Natural killer cell (primary cell): ENCODE measurements at regions not wholly inside any gene's neighbourhood (a gene's known extent, or its start where the extent isn't known, plus 50 kb on each side); places are given as distances from the start of the nearest gene placed in this dataset.

ENCODE experiments used
- ATAC-seq, 3 donors: fragments of 150-1000 bp in 2 of 3; fragments of 200-7000 bp in 1 of 3; cut with Tn5 transposase; 1 replicate in 1 of 3; 2 replicates in 2 of 3; pipeline ENCODE4 v1.10.0; 2021; ENCODE audit warnings: mild to moderate bottlenecking in 2 of 3, moderate library complexity in 2 of 3
- DNase-seq, 2 donors: peaks; one replicate each; pipeline versions ENCODE4 v3.0.0 to v3.0.0-alpha.2; 2013 to 2021; ENCODE audit warnings: mixed read lengths in 1 of 2
- H3K27ac ChIP-seq: one replicate; pipeline ENCODE4 v1.5.1; 2013; ENCODE audit warnings: mild to moderate bottlenecking, low read length
- H3K27me3 ChIP-seq: one replicate; pipeline ENCODE4 v1.6.1; 2013; ENCODE audit warnings: low read length; ENCODE audit not compliant: control insufficient read depth, insufficient read depth
- H3K36me3 ChIP-seq: one replicate; pipeline ENCODE4 v1.6.1; 2013; ENCODE audit warnings: low read length; ENCODE audit not compliant: control insufficient read depth, insufficient read depth
- H3K4me1 ChIP-seq: one replicate; pipeline ENCODE4 v1.6.1; 2013; ENCODE audit warnings: low read length; ENCODE audit not compliant: control insufficient read depth, insufficient read depth
- H3K4me3 ChIP-seq: one replicate; pipeline ENCODE4 v1.5.1; 2013; ENCODE audit warnings: low read length
- H3K9me3 ChIP-seq: one replicate; pipeline ENCODE4 v1.6.1; 2013; ENCODE audit warnings: low read length; ENCODE audit not compliant: control insufficient read depth, insufficient read depth
- H3K27ac Mint-ChIP-seq, 2 donors: one replicate each; pipeline ENCODE4 v1.8.0; 2022; ENCODE audit warnings: mild to moderate bottlenecking in 2 of 2, mixed read lengths in 2 of 2, moderate library complexity in 1 of 2
- H3K27me3 Mint-ChIP-seq, 2 donors: one replicate each; pipeline ENCODE4 v1.8.0; 2022; ENCODE audit warnings: low read depth in 2 of 2, mixed read lengths in 2 of 2
- H3K36me3 Mint-ChIP-seq: one replicate; pipeline ENCODE4 v1.8.0; 2022; ENCODE audit warnings: mixed read lengths
- H3K4me1 Mint-ChIP-seq, 2 donors: one replicate each; pipeline ENCODE4 v1.8.0; 2022; ENCODE audit warnings: mixed read lengths in 2 of 2
- H3K4me3 Mint-ChIP-seq: one replicate; pipeline ENCODE4 v1.8.0; 2022; ENCODE audit warnings: mild to moderate bottlenecking, moderate library complexity, mixed read lengths
- H3K9me3 Mint-ChIP-seq, 2 donors: one replicate each; pipeline ENCODE4 v1.8.0; 2022; ENCODE audit warnings: mixed read lengths in 2 of 2
- WGBS: methylation state at CpG from one replicate; pipeline ENCODE4 v1.1.7; 2013; ENCODE audit warnings: missing lambda C conversion rate; ENCODE audit not compliant: insufficient coverage; 5-methylcytosine and 5-hydroxymethylcytosine counted together
- intact Hi-C: fragments of 100-400 bp; cut with micrococcal nuclease; formaldehyde crosslinking; loops from one replicate; pipeline ENCODE4 v1.14.2; 2022
- TF ChIP-seq, protein P1 (sequence below): fragments of 200-600 bp; IDR thresholded peaks from one replicate; pipeline ENCODE4 v1.8.0; 2022; ENCODE audit warnings: antibody characterized with exemption

DNA sequence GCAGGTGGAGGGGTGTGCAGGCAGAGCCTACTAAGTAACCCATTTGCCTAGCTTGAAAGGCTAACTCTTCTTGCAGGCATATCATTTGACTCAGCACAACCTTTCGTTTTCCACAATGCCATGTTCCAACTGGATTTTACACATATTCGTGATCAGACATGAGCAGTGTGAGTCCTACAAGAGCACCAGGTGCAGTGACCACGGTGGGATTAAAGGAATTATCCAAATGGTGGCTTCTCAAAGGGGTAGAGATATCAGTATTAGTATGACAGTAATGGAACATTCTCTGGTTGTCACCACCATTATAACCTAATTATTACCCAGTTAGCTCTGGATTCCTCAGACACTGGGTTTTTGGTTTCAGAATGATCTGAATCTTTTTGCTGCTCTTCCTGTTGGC is 323.5 kb downstream of the LMO4 start:
- H3K4me1 ChIP-seq: no peaks in the 10 kb centered on the region
- TF ChIP-seq, protein P1, sequence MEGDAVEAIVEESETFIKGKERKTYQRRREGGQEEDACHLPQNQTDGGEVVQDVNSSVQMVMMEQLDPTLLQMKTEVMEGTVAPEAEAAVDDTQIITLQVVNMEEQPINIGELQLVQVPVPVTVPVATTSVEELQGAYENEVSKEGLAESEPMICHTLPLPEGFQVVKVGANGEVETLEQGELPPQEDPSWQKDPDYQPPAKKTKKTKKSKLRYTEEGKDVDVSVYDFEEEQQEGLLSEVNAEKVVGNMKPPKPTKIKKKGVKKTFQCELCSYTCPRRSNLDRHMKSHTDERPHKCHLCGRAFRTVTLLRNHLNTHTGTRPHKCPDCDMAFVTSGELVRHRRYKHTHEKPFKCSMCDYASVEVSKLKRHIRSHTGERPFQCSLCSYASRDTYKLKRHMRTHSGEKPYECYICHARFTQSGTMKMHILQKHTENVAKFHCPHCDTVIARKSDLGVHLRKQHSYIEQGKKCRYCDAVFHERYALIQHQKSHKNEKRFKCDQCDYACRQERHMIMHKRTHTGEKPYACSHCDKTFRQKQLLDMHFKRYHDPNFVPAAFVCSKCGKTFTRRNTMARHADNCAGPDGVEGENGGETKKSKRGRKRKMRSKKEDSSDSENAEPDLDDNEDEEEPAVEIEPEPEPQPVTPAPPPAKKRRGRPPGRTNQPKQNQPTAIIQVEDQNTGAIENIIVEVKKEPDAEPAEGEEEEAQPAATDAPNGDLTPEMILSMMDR: no peak
- H3K4me1 Mint-ChIP-seq: no peaks in the 10 kb centered on the region
- DNase-seq: no peak
- H3K27me3 Mint-ChIP-seq: no peaks in the 10 kb centered on the region
- no peaks in the 10 kb centered on the region for H3K9me3 Mint-ChIP-seq
- 87% methylated on average over 3 of the region's 3 CpGs for WGBS
- H3K36me3 Mint-ChIP-seq: no peaks in the 10 kb centered on the region
- no peaks in the 10 kb centered on the region for H3K9me3 ChIP-seq
- no peak for ATAC-seq
- H3K27ac Mint-ChIP-seq: no peak overlapping the region
- H3K27ac ChIP-seq: no peak overlapping the region
- intact Hi-C loops: no loop called here
- no peak overlapping the region for H3K4me3 Mint-ChIP-seq
- H3K4me3 ChIP-seq: no peak overlapping the region
- H3K36me3 ChIP-seq: no peaks in the 10 kb centered on the region
- H3K27me3 ChIP-seq: no peaks in the 10 kb centered on the region

DNA sequence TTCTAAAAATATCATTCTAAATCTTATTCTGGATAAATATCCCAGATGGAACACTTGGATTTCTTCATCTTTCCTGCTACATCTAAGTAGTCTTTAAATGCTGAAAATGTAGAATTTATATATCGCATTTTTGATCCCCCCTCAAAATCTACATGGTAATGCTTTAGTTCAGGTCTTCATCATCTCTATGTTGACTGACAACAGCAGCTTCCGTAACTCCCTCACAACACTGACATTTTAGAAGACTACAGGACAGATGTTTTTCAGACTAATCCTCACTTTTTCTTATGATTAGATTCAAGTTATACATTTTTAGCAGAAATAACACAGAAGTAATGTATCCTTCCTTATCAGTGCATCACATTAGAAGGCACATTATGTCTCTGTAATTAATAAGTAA is 336.5 kb downstream of the LMO4 start:
- H3K4me3 Mint-ChIP-seq: no peak overlapping the region
- H3K27ac ChIP-seq: no peak overlapping the region
- H3K4me1 ChIP-seq: no peaks in the 10 kb centered on the region
- no peak overlapping the region for H3K4me3 ChIP-seq
- DNase-seq (no peak), ATAC-seq (no peak)
- no peaks in the 10 kb centered on the region for H3K36me3 Mint-ChIP-seq
- no peaks in the 10 kb centered on the region for H3K9me3 ChIP-seq
- 100% methylated on average over 2 of the region's 2 CpGs for WGBS
- peaks cover 2 to 5% of the 10 kb centered on the region in 2 donors for H3K9me3 Mint-ChIP-seq
- no peaks in the 10 kb centered on the region for H3K27me3 ChIP-seq
- H3K36me3 ChIP-seq: no peaks in the 10 kb centered on the region
- no peaks in the 10 kb centered on the region for H3K4me1 Mint-ChIP-seq
- H3K27me3 Mint-ChIP-seq: peaks cover 11 to 17% of the 10 kb centered on the region in 2 donors
- H3K27ac Mint-ChIP-seq: no peak overlapping the region
- TF ChIP-seq, protein P1: no peak
- intact Hi-C loops: no loop called here

DNA sequence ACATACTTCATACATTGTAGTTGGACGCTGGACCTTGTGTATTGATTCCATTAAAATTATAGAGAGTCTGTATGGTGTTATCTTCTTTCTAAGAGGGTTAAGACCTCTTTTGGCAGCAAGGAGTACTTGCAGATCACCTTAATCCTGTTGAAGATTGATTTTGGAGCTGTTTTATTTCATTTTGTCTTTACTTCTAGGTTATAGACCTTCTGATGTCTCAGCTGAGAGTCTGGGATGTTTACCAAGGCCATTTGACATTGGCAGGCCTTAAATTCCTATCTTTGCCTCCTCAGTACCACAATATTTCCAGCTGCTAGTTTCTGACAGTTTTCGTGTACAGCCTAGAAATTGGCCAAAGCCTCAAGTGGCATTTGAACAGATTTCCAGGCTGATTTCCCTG is 338.0 kb downstream of the LMO4 start:
- no peak overlapping the region for H3K27ac Mint-ChIP-seq
- H3K4me3 ChIP-seq: no peak overlapping the region
- H3K27ac ChIP-seq: no peak overlapping the region
- TF ChIP-seq, protein P1: no peak
- no peaks in the 10 kb centered on the region for H3K9me3 ChIP-seq
- intact Hi-C loops: no loop called here
- H3K4me3 Mint-ChIP-seq: no peak overlapping the region
- no peaks in the 10 kb centered on the region for H3K4me1 ChIP-seq
- H3K27me3 ChIP-seq: no peaks in the 10 kb centered on the region
- ATAC-seq (no peak), DNase-seq (no peak)
- no peaks in the 10 kb centered on the region for H3K4me1 Mint-ChIP-seq
- no peaks in the 10 kb centered on the region for H3K36me3 Mint-ChIP-seq
- no peaks in the 10 kb centered on the region for H3K36me3 ChIP-seq
- 81% methylated on average over 2 of the region's 2 CpGs for WGBS
- H3K9me3 Mint-ChIP-seq: no peaks in the 10 kb centered on the region
- H3K27me3 Mint-ChIP-seq: peaks cover 6 to 12% of the 10 kb centered on the region in 2 donors

DNA sequence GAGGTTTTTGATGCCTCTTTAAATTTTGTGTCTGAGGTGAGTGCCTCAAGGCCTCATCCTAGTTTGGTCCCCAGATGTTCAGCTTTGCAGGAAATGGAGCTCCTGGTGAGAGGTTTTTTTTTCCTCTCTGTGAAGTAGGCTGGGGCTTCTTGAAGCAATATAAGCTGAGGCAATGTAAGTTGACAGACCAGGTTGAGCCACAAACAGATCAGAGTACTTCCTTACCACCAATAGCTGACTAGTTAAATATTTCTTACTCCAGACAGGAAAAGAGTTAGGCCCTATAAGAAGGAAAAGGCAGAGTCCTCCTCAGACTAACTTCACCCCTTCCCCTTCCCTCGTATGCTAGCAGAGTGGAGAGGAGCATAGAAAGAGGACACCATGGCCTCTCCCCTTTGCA is 341.0 kb downstream of the LMO4 start:
- H3K27me3 ChIP-seq: no peaks in the 10 kb centered on the region
- no peaks in the 10 kb centered on the region for H3K36me3 ChIP-seq
- H3K27ac ChIP-seq: no peak overlapping the region
- intact Hi-C loops: no loop called here
- no peaks in the 10 kb centered on the region for H3K9me3 ChIP-seq
- WGBS: no CpG with 5 or more reads among the region's 1 CpG
- ATAC-seq (no peak), DNase-seq (no peak)
- Mint-ChIP-seq H3K36me3 (no peaks in the 10 kb centered on the region), H3K9me3 (no peaks in the 10 kb centered on the region), H3K27ac (no peak overlapping the region), H3K27me3 (peaks cover 3 to 9% of the 10 kb centered on the region in 2 donors), H3K4me1 (no peaks in the 10 kb centered on the region), H3K4me3 (no peak overlapping the region)
- H3K4me3 ChIP-seq: no peak overlapping the region
- TF ChIP-seq, protein P1: no peak
- no peaks in the 10 kb centered on the region for H3K4me1 ChIP-seq
